GM18861 (cell line): ENCODE measurements at regions not wholly inside any gene's neighbourhood (a gene's known extent, or its start where the extent isn't known, plus 50 kb on each side); places are given as distances from the start of the nearest gene placed in this dataset.

Experiments used
- ATAC-seq: cut with Tn5 transposase; IDR thresholded peaks from one replicate; pipeline ENCODE4 v1.9.1; 2021; ENCODE audit not compliant: unreplicated experiment

- ATAC-seq = no peak
These were observed 92.2 kb downstream of the PLCE1 start for GRCh38 chr10:94085766-94086437.

DNA sequence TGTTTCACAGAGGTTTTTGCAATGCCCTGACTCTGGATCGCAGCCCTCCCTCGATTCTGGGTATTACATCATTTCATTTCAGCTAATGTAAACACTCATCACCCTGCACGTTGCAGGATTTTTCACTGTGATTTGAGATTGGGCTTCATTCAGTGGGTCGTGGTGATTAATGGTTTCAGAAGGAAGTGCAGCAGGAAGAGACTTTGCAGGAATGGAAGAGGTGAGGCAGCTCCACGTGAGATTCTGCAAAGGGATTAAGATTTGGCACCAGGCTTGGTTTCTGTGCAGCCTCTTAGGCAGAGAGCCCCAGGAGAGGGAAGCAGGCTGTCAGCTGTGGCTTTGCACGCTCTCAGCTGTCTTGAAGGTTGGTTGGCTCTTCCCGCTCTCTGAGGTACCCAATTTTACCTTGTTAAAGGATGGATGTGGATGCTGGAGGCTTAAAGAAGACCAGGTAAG is 95.2 kb downstream of the PLCE1 start:
- no peak for ATAC-seq

- no peak for ATAC-seq
These were observed 97.9 kb downstream of the PLCE1 start for GRCh38 chr10:94091649-94092048.

GRCh38 chr10:94092848-94093247 is 99.1 kb downstream of the PLCE1 start:
- no peak for ATAC-seq

- ATAC-seq = no peak
These were observed 99.7 kb downstream of the PLCE1 start for GRCh38 chr10:94093286-94093905.

GRCh38 chr10:94094540-94094939 is 100.8 kb downstream of the PLCE1 start:
- no peak for ATAC-seq

DNA sequence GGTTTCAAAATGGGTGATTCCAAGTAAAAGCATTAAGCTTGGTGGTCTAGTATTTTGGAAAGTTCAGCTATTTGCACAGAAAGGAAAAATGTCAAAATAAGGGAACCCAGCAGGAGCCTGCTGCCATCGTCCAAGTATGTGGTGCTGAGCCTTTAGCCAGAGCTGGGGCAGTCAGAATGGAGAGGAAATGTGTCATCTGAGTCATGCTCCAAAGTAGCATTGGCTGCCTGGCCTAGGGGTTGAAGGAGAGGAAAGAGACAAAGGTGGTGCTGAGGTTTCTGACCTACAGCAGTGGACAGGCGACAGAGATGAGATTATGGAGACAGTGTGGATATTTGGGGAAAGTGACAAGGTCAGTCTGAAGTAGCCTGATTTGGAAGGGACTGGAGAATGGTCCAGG is 103.9 kb downstream of the PLCE1 start:
- ATAC-seq = no peak

DNA sequence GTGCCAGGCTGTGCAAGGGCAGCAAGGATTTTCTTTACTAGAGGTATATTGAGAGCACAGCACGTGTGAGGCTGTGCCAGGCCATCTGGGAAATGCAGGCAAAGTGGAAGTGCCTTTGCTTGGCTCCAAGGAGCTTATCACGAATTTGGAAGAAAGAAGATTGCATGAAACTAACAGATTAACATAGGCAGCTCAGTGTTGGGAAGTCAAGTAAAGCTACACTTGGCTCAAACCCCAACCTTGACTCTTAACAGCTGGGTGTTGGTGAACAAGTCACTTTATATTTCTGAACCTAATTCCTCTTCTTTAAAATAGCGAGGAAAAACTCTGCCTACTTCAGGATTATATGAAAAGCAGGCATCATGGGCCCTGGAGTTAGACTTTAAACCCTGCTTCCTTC is 105.2 kb downstream of the PLCE1 start:
- ATAC-seq = no peak

DNA sequence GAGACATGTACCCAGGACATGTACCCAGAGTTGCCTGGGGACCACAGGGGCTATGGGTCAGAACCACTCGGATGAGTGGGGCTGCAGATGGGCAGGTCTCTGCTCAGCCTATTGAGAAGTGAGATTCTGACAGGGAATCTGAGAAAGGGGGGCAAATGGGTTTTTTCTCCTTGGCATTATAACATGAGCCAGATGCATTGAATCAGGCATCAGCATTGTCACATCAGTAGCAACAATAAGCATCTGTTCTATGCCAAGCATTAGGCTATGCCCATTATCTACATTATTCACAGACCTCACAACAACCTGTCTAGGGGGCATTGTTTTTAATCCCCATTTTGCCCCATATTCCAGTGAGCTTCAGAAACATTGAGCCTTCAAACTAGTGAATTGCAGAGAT is 108.2 kb downstream of the PLCE1 start:
- ATAC-seq = no peak

GRCh38 chr10:94102436-94102835 is 108.7 kb downstream of the PLCE1 start:
- no peak for ATAC-seq

DNA sequence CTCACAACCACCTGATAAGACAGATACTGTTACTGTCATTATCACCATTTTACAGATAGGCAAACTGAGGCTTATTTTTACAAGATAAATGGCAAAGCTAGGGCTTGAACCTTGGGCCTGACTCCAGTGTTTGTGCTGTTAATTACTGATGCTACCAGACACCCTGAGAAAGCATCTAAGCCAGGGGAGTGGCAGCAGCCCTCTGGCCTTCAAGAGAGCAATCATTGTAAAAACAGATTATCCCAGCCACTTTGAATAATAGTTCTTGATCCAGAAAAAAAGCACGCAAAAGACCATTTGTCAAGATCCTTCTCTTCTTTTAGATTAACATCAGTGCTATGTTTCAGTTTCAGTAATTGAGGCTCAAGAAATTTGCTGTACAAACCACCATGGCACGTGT is 109.5 kb downstream of the PLCE1 start:
- no peak for ATAC-seq

- ATAC-seq = no peak
These were observed 110.1 kb downstream of the PLCE1 start for GRCh38 chr10:94103801-94104221.

DNA sequence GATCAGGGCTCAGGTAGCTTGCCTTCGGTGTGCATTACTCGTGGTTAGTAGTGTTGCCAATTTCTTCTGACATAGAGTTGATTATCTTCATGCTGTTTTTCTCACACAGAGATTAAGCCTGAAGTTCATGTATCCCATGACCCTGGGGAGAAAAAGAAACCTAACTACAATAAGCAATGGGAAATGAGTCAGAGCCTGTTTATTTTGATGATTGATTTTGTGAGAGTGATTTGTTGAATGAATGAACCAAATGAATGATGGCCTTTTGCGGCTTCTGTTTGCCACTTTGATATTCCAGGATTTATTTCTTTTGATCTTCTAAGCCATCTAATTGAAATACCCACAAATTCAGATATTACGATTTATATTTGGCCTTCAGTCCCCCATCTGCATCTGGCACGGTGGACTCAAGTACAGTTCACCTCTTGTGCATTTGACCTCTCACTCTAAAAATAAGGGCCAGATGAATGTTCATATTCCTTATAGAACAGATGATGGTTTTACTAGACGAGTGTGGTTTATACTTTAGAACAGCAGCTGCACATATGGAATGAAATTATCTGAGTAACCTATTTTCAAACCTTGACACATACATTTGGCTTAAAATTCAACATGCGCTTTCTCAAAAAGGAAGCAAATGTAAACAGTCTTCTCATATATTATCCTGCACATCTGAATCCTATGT is 110.7 kb downstream of the PLCE1 start:
- no peak for ATAC-seq

DNA sequence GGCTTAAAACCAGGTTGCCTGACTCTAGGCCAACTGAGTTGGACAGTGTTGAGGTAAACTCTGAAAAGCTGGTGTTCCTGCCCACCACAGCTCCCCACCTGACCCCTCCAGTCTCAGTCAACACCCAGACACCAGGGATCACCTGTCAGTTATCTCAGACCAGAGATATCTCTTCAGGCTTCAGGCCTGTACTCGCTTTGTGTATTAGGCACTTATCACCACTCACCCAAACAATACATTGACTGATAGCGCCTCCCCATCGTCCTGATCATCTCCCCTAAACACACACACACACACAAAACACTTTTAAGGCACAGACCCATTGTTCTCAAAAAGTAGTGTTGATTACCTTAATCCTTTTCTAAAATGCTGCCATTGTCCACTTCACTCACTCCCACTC is 111.5 kb downstream of the PLCE1 start:
- no peak for ATAC-seq

- no peak for ATAC-seq
These were observed 113.5 kb downstream of the PLCE1 start for GRCh38 chr10:94107191-94107590.

DNA sequence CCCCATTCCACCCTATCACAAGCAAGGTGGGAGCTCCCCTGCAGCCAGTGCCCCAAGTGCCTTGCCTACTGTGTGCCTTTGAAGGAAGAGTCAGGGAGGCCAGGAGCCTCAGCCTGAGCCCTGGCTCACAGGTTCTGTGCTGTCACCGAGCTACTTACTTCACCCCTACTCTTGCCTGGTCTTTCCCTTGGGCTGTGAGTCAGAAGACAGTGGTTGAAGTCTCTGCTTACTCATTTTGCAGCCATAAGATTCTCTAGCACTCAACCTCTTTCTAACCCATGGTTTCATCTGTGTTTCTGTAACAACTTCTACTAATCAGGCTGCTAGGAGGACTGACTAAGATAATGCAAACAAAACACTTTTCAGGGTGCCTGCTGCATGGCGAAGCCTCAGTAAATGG is 114.5 kb downstream of the PLCE1 start:
- ATAC-seq = no peak

- ATAC-seq = no peak
These were observed 117.6 kb downstream of the PLCE1 start for GRCh38 chr10:94111367-94111766.

GRCh38 chr10:94112321-94112720 is 118.6 kb downstream of the PLCE1 start:
- no peak for ATAC-seq

DNA sequence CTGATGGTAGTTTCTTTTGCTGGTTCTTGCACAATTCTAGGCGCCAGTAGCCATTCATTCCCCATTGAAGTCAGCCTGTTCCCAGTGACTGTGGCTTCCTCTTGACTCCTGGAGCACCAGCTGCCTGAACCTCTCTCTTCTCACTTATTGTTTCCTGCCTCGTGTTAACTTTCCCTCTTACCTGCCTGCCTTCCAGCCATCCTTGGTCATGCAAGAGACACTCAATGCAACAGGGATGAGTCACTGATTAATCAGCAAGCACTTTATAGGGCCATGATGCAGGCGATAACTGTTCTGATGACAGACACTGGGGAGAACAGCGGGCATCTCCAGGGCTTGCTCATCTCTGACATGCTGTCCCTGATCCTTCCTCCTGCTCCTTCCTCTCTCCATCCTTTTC is 122.0 kb downstream of the PLCE1 start:
- ATAC-seq = no peak

DNA sequence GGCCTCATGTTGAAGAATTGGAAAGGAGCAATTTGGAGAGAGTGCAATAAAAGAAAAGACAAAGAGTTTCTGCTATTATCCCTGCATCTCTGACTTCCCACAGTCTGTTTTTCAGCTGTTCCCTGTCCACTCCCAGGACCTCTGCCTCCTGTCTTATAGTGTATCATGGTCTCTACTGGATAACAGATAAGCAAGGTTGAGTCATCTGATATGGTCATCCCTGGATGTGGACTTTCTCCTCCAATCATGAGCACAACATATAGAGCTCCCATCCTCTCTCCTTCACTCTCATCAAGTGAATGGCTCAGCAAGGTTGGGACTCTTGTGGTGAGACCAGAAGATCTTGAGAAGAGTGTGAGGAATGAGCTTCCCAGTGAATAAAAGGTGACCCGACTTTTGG is 123.1 kb downstream of the PLCE1 start:
- no peak for ATAC-seq

DNA sequence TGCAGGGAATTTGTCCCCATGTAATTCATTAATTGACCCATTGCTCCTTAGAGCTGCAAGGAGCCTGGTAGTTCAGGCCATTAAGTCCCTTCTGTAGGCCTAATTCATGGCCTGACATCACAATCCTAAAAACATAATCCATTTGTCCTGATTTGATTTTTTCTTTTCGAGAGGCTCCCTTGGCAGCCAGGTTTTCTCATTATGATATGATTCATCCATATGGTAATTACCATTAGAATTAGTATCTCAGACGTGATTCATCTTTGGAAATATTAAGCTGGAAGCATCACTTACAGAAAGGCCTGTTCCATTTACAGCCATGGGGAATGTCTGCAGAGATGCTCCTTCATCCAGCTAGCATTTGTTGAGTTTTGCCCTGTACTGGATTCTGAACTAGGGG is 128.5 kb downstream of the PLCE1 start:
- ATAC-seq = no peak

DNA sequence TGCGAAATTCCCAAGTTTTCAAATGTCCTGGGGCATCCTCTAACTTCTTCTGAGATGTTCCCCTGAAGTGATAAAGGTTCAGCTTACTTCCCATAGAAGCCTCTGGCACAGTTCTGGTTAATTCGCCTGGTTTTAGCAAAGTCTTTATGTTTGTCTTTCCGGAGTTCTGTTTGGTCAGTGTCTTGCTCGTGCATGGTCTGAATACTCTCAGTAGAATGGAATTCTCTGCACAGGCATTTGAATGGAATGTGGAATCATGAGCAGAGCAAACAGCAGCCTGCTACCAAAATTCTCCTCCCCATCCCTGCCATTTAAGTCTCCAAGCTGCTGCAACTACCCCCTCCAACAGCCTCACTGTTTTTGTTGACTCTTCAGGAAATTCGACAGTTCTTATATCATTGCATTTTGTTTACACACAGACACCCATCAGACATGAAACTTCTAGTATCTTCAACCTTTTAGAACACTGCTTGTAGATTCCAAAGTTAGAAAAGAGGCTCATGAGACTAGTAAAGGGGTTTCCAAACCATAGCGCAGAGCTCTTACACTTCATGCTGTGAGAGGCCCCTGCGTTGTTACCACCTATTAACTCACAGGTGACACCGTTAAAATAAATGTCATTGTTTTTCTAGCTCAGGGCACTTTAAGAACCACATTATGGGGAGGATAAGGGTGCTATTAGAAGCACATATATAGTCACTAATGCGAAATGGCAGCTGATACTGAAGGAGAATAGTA is 129.7 kb downstream of the PLCE1 start:
- no peak for ATAC-seq
